Nephron (organoid): ENCODE measurements at regions not wholly inside any gene's neighbourhood (a gene's known extent, or its start where the extent isn't known, plus 50 kb on each side); places are given as distances from the start of the nearest gene placed in this dataset.
A peak's percentile ranks its signal among the peaks of the same experiment; 100 is the strongest.

Experiments used
- H3K27ac Mint-ChIP-seq, 3 experiments: 2 replicates each; pipeline ENCODE4 v1.8.0; 2020; ENCODE audit warnings: mixed read lengths in 3 of 3, mild to moderate bottlenecking in 2 of 3, moderate library complexity in 1 of 3
- H3K27me3 Mint-ChIP-seq: 2 replicates; pipeline ENCODE4 v1.8.0; 2021; ENCODE audit warnings: low read depth, mild to moderate bottlenecking, moderate library complexity, mixed read lengths
- H3K36me3 Mint-ChIP-seq: 2 replicates; pipeline ENCODE4 v1.8.0; 2020; ENCODE audit warnings: low read depth, mixed read lengths
- H3K4me1 Mint-ChIP-seq: 2 replicates; pipeline ENCODE4 v1.8.0; 2020; ENCODE audit warnings: mixed read lengths
- H3K4me3 Mint-ChIP-seq, 3 experiments: 2 replicates each; pipeline ENCODE4 v1.8.0; 2020; ENCODE audit warnings: mild to moderate bottlenecking in 3 of 3, mixed read lengths in 3 of 3, moderate library complexity in 2 of 3
- H3K9me3 Mint-ChIP-seq: 2 replicates; pipeline ENCODE4 v1.8.0; 2020; ENCODE audit warnings: mixed read lengths
- TF ChIP-seq, protein P1 (sequence below), 3 experiments: fragments of 200-600 bp; sonication (generic); IDR thresholded peaks; one replicate each; pipeline ENCODE4 v1.5.0; 2021; ENCODE audit warnings: antibody characterized with exemption in 3 of 3; ENCODE audit not compliant: unreplicated experiment in 3 of 3

DNA sequence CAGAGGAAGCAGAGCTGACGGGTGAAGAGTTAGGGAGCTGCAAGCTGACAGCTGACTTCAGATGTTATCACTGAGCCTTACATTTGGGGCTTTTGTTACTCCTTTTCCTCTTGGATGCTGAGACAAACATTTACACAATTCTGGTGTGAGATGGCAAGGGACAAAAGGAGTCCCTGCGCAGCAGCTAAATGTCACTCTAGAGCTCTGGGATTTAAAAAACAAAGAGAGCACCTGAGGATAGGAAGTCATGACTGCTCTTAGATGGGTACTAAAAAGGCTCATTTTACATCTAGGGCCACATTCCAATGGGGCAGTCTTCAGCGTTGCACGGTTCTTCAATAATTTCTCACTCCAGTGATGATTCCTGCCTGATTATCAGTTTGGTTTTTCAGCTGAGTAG, 204.5 kb downstream of the RAB38 start:
- peaks cover 18% of the 10 kb centered on the region for H3K4me1 Mint-ChIP-seq
- no peaks in the 10 kb centered on the region for H3K9me3 Mint-ChIP-seq
- peak overlapping the region in 2 of 3 experiments; percentile 15 to 75 for H3K27ac Mint-ChIP-seq
- H3K36me3 Mint-ChIP-seq = no peaks in the 10 kb centered on the region
- H3K4me3 Mint-ChIP-seq = no peak overlapping the region
- TF ChIP-seq, protein P1, sequence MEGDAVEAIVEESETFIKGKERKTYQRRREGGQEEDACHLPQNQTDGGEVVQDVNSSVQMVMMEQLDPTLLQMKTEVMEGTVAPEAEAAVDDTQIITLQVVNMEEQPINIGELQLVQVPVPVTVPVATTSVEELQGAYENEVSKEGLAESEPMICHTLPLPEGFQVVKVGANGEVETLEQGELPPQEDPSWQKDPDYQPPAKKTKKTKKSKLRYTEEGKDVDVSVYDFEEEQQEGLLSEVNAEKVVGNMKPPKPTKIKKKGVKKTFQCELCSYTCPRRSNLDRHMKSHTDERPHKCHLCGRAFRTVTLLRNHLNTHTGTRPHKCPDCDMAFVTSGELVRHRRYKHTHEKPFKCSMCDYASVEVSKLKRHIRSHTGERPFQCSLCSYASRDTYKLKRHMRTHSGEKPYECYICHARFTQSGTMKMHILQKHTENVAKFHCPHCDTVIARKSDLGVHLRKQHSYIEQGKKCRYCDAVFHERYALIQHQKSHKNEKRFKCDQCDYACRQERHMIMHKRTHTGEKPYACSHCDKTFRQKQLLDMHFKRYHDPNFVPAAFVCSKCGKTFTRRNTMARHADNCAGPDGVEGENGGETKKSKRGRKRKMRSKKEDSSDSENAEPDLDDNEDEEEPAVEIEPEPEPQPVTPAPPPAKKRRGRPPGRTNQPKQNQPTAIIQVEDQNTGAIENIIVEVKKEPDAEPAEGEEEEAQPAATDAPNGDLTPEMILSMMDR (IDR thresholded peaks at IDR 0.05; ENCODE audit: unreplicated experiment in 3 of 3) = no peak
- peaks cover 4% of the 10 kb centered on the region for H3K27me3 Mint-ChIP-seq

DNA sequence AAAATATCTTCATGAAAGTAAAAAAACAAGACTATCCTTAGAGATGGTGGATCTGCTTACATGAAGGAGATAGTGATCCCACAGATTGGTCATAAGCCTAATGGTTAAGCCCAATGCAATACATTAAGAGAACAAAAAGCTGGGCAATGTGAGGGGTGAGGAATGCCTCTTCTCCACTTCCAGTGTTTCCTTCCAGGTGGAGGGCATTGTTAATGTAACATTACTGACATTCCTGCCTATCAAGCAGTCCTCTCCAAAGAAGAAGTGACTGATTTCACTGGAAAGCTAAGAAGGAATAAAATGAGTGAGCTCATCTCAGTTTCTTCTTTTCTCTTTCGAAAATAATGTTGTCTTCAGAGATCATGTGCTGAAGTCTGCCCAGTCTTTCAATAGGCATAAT, 207.8 kb downstream of the RAB38 start:
- TF ChIP-seq, protein P1 (IDR thresholded peaks at IDR 0.05; ENCODE audit: unreplicated experiment in 3 of 3) = no peak
- Mint-ChIP-seq H3K4me1 (peaks cover 23% of the 10 kb centered on the region), H3K27ac (peak overlapping the region; percentile 91 to 96 (median 95)), H3K36me3 (no peaks in the 10 kb centered on the region), H3K9me3 (no peaks in the 10 kb centered on the region), H3K27me3 (peaks cover 4% of the 10 kb centered on the region), H3K4me3 (no peak overlapping the region)

- TF ChIP-seq, protein P1 (IDR thresholded peaks at IDR 0.05; ENCODE audit: unreplicated experiment in 3 of 3) = no peak
- peaks cover 8% of the 10 kb centered on the region for H3K27me3 Mint-ChIP-seq
- H3K4me1 Mint-ChIP-seq = peaks cover 23% of the 10 kb centered on the region
- H3K4me3 Mint-ChIP-seq = no peak overlapping the region
- peak overlapping the region; percentile 91 to 96 (median 94) for H3K27ac Mint-ChIP-seq
- no peaks in the 10 kb centered on the region for H3K36me3 Mint-ChIP-seq
- no peaks in the 10 kb centered on the region for H3K9me3 Mint-ChIP-seq
These were observed 208.5 kb downstream of the RAB38 start for GRCh38 chr11:87966694-87967093.

- Mint-ChIP-seq H3K4me3 (no peak overlapping the region), H3K27ac (peak overlapping the region; percentile 91 to 96 (median 94)), H3K27me3 (peaks cover 8% of the 10 kb centered on the region), H3K9me3 (no peaks in the 10 kb centered on the region), H3K4me1 (peaks cover 23% of the 10 kb centered on the region), H3K36me3 (no peaks in the 10 kb centered on the region)
- TF ChIP-seq, protein P1 (IDR thresholded peaks at IDR 0.05; ENCODE audit: unreplicated experiment in 3 of 3) = no peak
These were observed 209.0 kb downstream of the RAB38 start for GRCh38 chr11:87966216-87966615.

- TF ChIP-seq, protein P1 (IDR thresholded peaks at IDR 0.05; ENCODE audit: unreplicated experiment in 3 of 3) = no peak
- peaks cover 4% of the 10 kb centered on the region for H3K27me3 Mint-ChIP-seq
- no peaks in the 10 kb centered on the region for H3K9me3 Mint-ChIP-seq
- H3K36me3 Mint-ChIP-seq = no peaks in the 10 kb centered on the region
- peaks cover 14% of the 10 kb centered on the region for H3K4me1 Mint-ChIP-seq
- no peak overlapping the region for H3K27ac Mint-ChIP-seq
- no peak overlapping the region for H3K4me3 Mint-ChIP-seq
These were observed 213.6 kb downstream of the RAB38 start for GRCh38 chr11:87961606-87962005.

GRCh38 chr11:87957961-87958360, 217.3 kb downstream of the RAB38 start:
- Mint-ChIP-seq H3K4me3 (no peak overlapping the region), H3K4me1 (no peaks in the 10 kb centered on the region), H3K27me3 (peaks cover 4% of the 10 kb centered on the region), H3K36me3 (no peaks in the 10 kb centered on the region), H3K9me3 (no peaks in the 10 kb centered on the region), H3K27ac (no peak overlapping the region)
- TF ChIP-seq, protein P1 (IDR thresholded peaks at IDR 0.05; ENCODE audit: unreplicated experiment in 3 of 3) = no peak
